AG04450 (cell line): ENCODE measurements at regions not wholly inside any gene's neighbourhood (a gene's known extent, or its start where the extent isn't known, plus 50 kb on each side); places are given as distances from the start of the nearest gene placed in this dataset.

ENCODE experiments used
- CTCF ChIA-PET: fragments of 300-600, 350-600 bp; formaldehyde crosslinking; extraction: SDS; loops from one replicate; lab custom pipeline; 2022; ENCODE audit warnings: antibody characterized with exemption, inconsistent platforms; lab: Charles Lee
- POLR2A ChIA-PET: fragments of 350-600 bp; formaldehyde crosslinking; extraction: SDS; loops from one replicate; lab custom pipeline; 2021; ENCODE audit warnings: antibody characterized with exemption, inconsistent platforms; lab: Yijun Ruan, JAX
- DNase-seq: peaks from one replicate; pipeline ENCODE4 v3.0.0-alpha.2; 2011; ENCODE audit warnings: low read depth, low spot score
- H3K27ac ChIP-seq: one replicate; pipeline ENCODE4 v1.5.1; 2012; ENCODE audit warnings: low read depth, low read length, control low read depth
- H3K27me3 ChIP-seq: one replicate; pipeline ENCODE4 v1.6.0; 2012; ENCODE audit warnings: low read length; ENCODE audit not compliant: control insufficient read depth, insufficient read depth
- H3K4me3 ChIP-seq: 2 replicates; pipeline ENCODE4 v1.5.1; 2011; ENCODE audit warnings: mild to moderate bottlenecking, low read depth, low read length, control low read depth
- H3K9me3 ChIP-seq: 2 replicates; pipeline ENCODE4 v1.5.1; 2012; ENCODE audit warnings: low read length; ENCODE audit not compliant: control insufficient read depth, insufficient read depth
- CTCF ChIP-seq: IDR thresholded peaks from 2 replicates; pipeline ENCODE4 v1.5.1; 2011; ENCODE audit warnings: low read depth, low read length, control low read depth, inconsistent platforms

GRCh38 chr7:69225259-69225943, 372.9 kb upstream of the AUTS2 start:
- no peak for TF ChIP-seq CTCF
- Histone ChIP-seq H3K9me3 (peaks cover 9% of the 10 kb centered on the region), H3K27ac (no peak overlapping the region), H3K4me3 (no peak overlapping the region), H3K27me3 (no peaks in the 10 kb centered on the region)
- ChIA-PET CTCF (no interaction called here), POLR2A (no interaction called here)
- DNase-seq = no peak

DNA sequence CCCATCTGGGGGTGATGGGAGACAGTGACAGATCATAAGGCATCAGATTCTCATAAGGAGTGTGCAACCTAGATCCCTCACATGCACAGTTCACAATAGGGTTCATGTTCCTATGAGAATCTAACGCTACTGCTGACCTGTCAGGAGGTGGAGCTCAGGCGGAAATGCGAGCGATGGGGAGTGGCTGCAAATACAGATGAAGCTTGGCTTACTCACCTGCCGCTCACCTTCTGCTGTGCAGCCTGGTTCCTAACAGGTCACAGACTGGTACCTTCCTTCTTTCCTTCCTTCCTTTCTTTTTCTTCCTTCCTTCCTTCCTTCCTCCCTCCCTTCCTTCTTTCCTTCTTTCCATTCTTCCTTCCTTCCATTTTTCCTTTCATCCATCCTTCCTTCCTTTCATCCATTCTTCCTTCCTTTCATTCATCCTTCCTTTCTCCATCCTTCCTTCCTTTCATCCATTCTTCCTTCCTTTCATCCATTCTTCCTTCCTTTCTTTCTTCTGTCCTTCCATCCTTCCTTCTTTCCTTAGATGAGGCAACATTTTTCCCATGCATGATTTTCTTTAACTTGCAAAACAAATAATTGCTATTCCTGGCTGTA, 370.0 kb upstream of the AUTS2 start:
- no peak for DNase-seq
- Histone ChIP-seq H3K27ac (no peak overlapping the region), H3K9me3 (peaks cover 23% of the 10 kb centered on the region), H3K27me3 (no peaks in the 10 kb centered on the region), H3K4me3 (no peak overlapping the region)
- ChIA-PET POLR2A (no interaction called here), CTCF (no interaction called here)
- no peak for TF ChIP-seq CTCF

GRCh38 chr7:69232445-69233376, 365.6 kb upstream of the AUTS2 start:
- Histone ChIP-seq H3K27me3 (no peaks in the 10 kb centered on the region), H3K27ac (no peak overlapping the region), H3K4me3 (no peak overlapping the region), H3K9me3 (peaks cover 25% of the 10 kb centered on the region)
- CTCF ChIA-PET = no interaction called here
- DNase-seq = no peak
- TF ChIP-seq CTCF = no peak
- POLR2A ChIA-PET = no interaction called here

- ChIA-PET POLR2A (no interaction called here), CTCF (no interaction called here)
- peaks cover 36% of the 10 kb centered on the region for H3K9me3 ChIP-seq
- no peak overlapping the region for H3K4me3 ChIP-seq
- no peak overlapping the region for H3K27ac ChIP-seq
- no peak for DNase-seq
- H3K27me3 ChIP-seq = no peaks in the 10 kb centered on the region
- no peak for TF ChIP-seq CTCF
Measured at GRCh38 chr7:69237541-69237940, 360.7 kb upstream of the AUTS2 start.
